ENCODE measurements at regions not wholly inside any gene's neighbourhood (a gene's known extent, or its start where the extent isn't known, plus 50 kb on each side); places are given as distances from the start of the nearest gene placed in this dataset.

DNA sequence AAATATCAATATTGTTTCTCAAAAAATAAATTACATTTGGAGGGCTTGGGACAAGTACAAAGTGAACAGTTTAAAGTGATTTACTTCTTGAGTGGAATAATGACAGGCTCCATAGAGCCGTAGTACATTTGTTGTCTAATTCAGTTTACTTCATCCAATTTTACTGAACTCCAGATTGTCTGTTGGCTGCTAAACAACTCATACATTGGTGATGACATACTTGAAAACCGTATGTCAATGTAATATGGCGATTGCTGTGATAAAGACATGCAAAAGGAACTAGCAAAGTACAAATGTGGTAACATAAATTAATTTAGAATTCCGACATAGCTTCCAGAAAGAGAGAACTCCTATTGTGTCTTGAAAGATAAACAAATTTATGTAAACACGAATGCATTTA, 1197.5 kb upstream of the CDH18 start:
- Mint-ChIP-seq H3K9me3 (ENCODE audit: unreplicated experiment) (no peaks in the 10 kb centered on the region), H3K4me3 (ENCODE audit: unreplicated experiment) (no peak overlapping the region), H3K27me3 (ENCODE audit: unreplicated experiment) (no peaks in the 10 kb centered on the region), H3K36me3 (ENCODE audit: low read depth, unreplicated experiment) (no peaks in the 10 kb centered on the region), H3K27ac (ENCODE audit: unreplicated experiment) (no peak overlapping the region), H3K4me1 (ENCODE audit: unreplicated experiment) (peaks cover 6% of the 10 kb centered on the region)
- DNase-seq (ENCODE audit: low spot score) = no peak
- TF ChIP-seq, protein P1, sequence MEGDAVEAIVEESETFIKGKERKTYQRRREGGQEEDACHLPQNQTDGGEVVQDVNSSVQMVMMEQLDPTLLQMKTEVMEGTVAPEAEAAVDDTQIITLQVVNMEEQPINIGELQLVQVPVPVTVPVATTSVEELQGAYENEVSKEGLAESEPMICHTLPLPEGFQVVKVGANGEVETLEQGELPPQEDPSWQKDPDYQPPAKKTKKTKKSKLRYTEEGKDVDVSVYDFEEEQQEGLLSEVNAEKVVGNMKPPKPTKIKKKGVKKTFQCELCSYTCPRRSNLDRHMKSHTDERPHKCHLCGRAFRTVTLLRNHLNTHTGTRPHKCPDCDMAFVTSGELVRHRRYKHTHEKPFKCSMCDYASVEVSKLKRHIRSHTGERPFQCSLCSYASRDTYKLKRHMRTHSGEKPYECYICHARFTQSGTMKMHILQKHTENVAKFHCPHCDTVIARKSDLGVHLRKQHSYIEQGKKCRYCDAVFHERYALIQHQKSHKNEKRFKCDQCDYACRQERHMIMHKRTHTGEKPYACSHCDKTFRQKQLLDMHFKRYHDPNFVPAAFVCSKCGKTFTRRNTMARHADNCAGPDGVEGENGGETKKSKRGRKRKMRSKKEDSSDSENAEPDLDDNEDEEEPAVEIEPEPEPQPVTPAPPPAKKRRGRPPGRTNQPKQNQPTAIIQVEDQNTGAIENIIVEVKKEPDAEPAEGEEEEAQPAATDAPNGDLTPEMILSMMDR (IDR thresholded peaks at IDR 0.05; ENCODE audit: unreplicated experiment) = no peak

GRCh38 chr5:21184581-21184980, 1196.6 kb upstream of the CDH18 start:
- Mint-ChIP-seq H3K9me3 (ENCODE audit: unreplicated experiment) (no peaks in the 10 kb centered on the region), H3K27ac (ENCODE audit: unreplicated experiment) (no peak overlapping the region), H3K27me3 (ENCODE audit: unreplicated experiment) (no peaks in the 10 kb centered on the region)

GRCh38 chr5:21181609-21182125, 1193.7 kb upstream of the CDH18 start:
- H3K9me3 Mint-ChIP-seq (ENCODE audit: unreplicated experiment) = no peaks in the 10 kb centered on the region
- H3K27me3 Mint-ChIP-seq (ENCODE audit: unreplicated experiment) = no peaks in the 10 kb centered on the region
- peaks cover 6% of the 10 kb centered on the region for H3K4me1 Mint-ChIP-seq (ENCODE audit: unreplicated experiment)
- DNase-seq (ENCODE audit: low spot score) = no peak
- H3K4me3 Mint-ChIP-seq (ENCODE audit: unreplicated experiment) = no peak overlapping the region
- H3K27ac Mint-ChIP-seq (ENCODE audit: unreplicated experiment) = no peak overlapping the region
- no peaks in the 10 kb centered on the region for H3K36me3 Mint-ChIP-seq (ENCODE audit: low read depth, unreplicated experiment)
- TF ChIP-seq, protein P1 (IDR thresholded peaks at IDR 0.05; ENCODE audit: unreplicated experiment) = no peak

More at GRCh38 chr5:21184581-21184980, 1196.6 kb upstream of the CDH18 start:
- Mint-ChIP-seq H3K4me1 (ENCODE audit: unreplicated experiment) (peaks cover 6% of the 10 kb centered on the region), H3K36me3 (ENCODE audit: low read depth, unreplicated experiment) (no peaks in the 10 kb centered on the region), H3K4me3 (ENCODE audit: unreplicated experiment) (no peak overlapping the region)
- TF ChIP-seq, protein P1 (IDR thresholded peaks at IDR 0.05; ENCODE audit: unreplicated experiment) = no peak
- DNase-seq (ENCODE audit: low spot score) = no peak

- DNase-seq (ENCODE audit: low spot score) = no peak
- Mint-ChIP-seq H3K27me3 (ENCODE audit: unreplicated experiment) (no peaks in the 10 kb centered on the region), H3K4me1 (ENCODE audit: unreplicated experiment) (no peaks in the 10 kb centered on the region), H3K9me3 (ENCODE audit: unreplicated experiment) (no peaks in the 10 kb centered on the region), H3K4me3 (ENCODE audit: unreplicated experiment) (no peak overlapping the region), H3K27ac (ENCODE audit: unreplicated experiment) (no peak overlapping the region), H3K36me3 (ENCODE audit: low read depth, unreplicated experiment) (no peaks in the 10 kb centered on the region)
- TF ChIP-seq, protein P1 (IDR thresholded peaks at IDR 0.05; ENCODE audit: unreplicated experiment) = no peak
Measured at GRCh38 chr5:21173526-21173925, 1185.5 kb upstream of the CDH18 start.

DNA sequence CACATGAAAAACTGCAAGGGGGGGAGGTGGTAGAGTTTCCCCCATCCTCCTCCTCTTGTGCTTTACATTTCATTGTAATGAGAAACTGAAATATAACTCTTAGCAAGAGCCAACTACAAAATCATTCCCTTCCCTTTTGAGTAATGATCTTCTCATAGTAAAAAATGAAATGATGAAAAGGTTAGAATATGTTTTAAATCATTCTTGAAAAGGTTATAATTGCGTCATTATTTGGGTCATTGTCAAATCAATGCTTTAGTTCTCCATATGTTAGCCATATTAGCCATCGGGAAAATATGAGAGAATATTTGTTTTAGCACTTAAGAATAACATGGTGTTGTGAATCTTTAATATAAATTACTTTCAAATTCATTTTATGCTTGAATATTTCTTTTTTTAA, 1185.0 kb upstream of the CDH18 start:
- no peak overlapping the region for H3K27ac Mint-ChIP-seq (ENCODE audit: unreplicated experiment)
- no peaks in the 10 kb centered on the region for H3K27me3 Mint-ChIP-seq (ENCODE audit: unreplicated experiment)
- no peak overlapping the region for H3K4me3 Mint-ChIP-seq (ENCODE audit: unreplicated experiment)
- TF ChIP-seq, protein P1 (IDR thresholded peaks at IDR 0.05; ENCODE audit: unreplicated experiment) = no peak
- no peaks in the 10 kb centered on the region for H3K4me1 Mint-ChIP-seq (ENCODE audit: unreplicated experiment)
- H3K9me3 Mint-ChIP-seq (ENCODE audit: unreplicated experiment) = no peaks in the 10 kb centered on the region
- H3K36me3 Mint-ChIP-seq (ENCODE audit: low read depth, unreplicated experiment) = no peaks in the 10 kb centered on the region
- no peak for DNase-seq (ENCODE audit: low spot score)
